GM10248 (cell line): ENCODE measurements at regions not wholly inside any gene's neighbourhood (a gene's known extent, or its start where the extent isn't known, plus 50 kb on each side); places are given as distances from the start of the nearest gene placed in this dataset.
"Not testable (repeated sequence)": the region's sequence is repeated elsewhere in the genome, so short reads cannot be mapped to it uniquely, and the experiment has no call there.

ENCODE experiments used
- CTCF ChIA-PET: fragments of 300-600 bp; sonication (Branson Sonifier 250); formaldehyde crosslinking; extraction: SDS; loops from one replicate; lab custom pipeline; 2021; ENCODE audit warnings: antibody characterized with exemption; lab: Yijun Ruan, JAX
- POLR2A ChIA-PET: fragments of 350-650 bp; sonication (Branson Sonifier 250); formaldehyde crosslinking; extraction: SDS; loops from one replicate; lab custom pipeline; 2020; ENCODE audit warnings: antibody characterized with exemption; lab: Yijun Ruan, JAX
- DNase-seq: peaks from one replicate; pipeline ENCODE4 v3.0.0; 2012; ENCODE audit errors: extremely low spot score
- CTCF ChIP-seq: IDR thresholded peaks from 2 replicates; pipeline ENCODE4 v1.5.1; 2012; ENCODE audit warnings: mild to moderate bottlenecking, low read depth; ENCODE audit errors: extremely low read depth, missing control alignments, control extremely low read depth

- DNase-seq = no peak
- POLR2A ChIA-PET = no interaction called here
- CTCF ChIA-PET = interaction anchor here (1.8 kb wide), 1 partner anchor 9 kb away, joined by 5 read pairs; no protein-coding TSS in a partner anchor
- TF ChIP-seq CTCF = no peak
Observed at GRCh38 chr18:79604205-79604912, 75.2 kb upstream of the CTDP1 start.

- POLR2A ChIA-PET = no interaction called here
- TF ChIP-seq CTCF = no peak
- no peak for DNase-seq
- CTCF ChIA-PET = interaction anchor here (1.8 kb wide), 1 partner anchor 8 kb away, joined by 5 read pairs; no protein-coding TSS in a partner anchor
Observed at GRCh38 chr18:79604913-79605880, 74.4 kb upstream of the CTDP1 start.

- CTCF ChIA-PET, POLR2A ChIA-PET, DNase-seq: not testable (repeated sequence)
Observed at GRCh38 chr18:79606071-79606470, 73.5 kb upstream of the CTDP1 start.

GRCh38 chr18:79606621-79607331 is 72.8 kb upstream of the CTDP1 start:
- DNase-seq = no peak
- ChIA-PET CTCF (interaction anchor here (1.5 kb wide), 1 partner anchor 54 kb away, joined by 3 read pairs; no protein-coding TSS in a partner anchor), POLR2A (no interaction called here)
- TF ChIP-seq CTCF = no peak

- no peak for TF ChIP-seq CTCF
Observed at GRCh38 chr18:79607361-79607952, 72.1 kb upstream of the CTDP1 start.

GRCh38 chr18:79608069-79608468 is 71.5 kb upstream of the CTDP1 start:
- DNase-seq = no peak
- TF ChIP-seq CTCF = no peak
- ChIA-PET POLR2A (no interaction called here), CTCF (interaction anchor here (1.5 kb wide), 1 partner anchor 52 kb away, joined by 3 read pairs; no protein-coding TSS in a partner anchor)

More at GRCh38 chr18:79607361-79607952, 72.1 kb upstream of the CTDP1 start:
- CTCF ChIA-PET = interaction anchor here (1.5 kb wide), 1 partner anchor 53 kb away, joined by 3 read pairs; no protein-coding TSS in a partner anchor
- DNase-seq = no peak
- POLR2A ChIA-PET = no interaction called here
